Ascending aorta (tissue), 2 donors: ENCODE measurements at regions not wholly inside any gene's neighbourhood (a gene's known extent, or its start where the extent isn't known, plus 50 kb on each side); places are given as distances from the start of the nearest gene placed in this dataset.
A peak's percentile ranks its signal among the peaks of the same experiment; 100 is the strongest.

ENCODE experiments used
- DNase-seq, 2 donors: peaks; one replicate each; pipeline ENCODE4 v3.0.0-alpha.2; 2019; ENCODE audit warnings: low spot score in 2 of 2
- H3K27ac ChIP-seq, 2 donors: fragments of 200-600 bp; sonication (generic); one replicate each; pipeline ENCODE4 v1.5.1; 2016 to 2017; ENCODE audit warnings: mild to moderate bottlenecking in 1 of 2
- H3K27me3 ChIP-seq: fragments of 200-600 bp; sonication (generic); one replicate; pipeline ENCODE4 v1.5.1; 2017
- H3K36me3 ChIP-seq, 2 donors: fragments of 200-600 bp; sonication (generic); one replicate each; pipeline ENCODE4 v1.5.1; 2016
- H3K4me1 ChIP-seq, 2 donors: fragments of 200-600 bp; sonication (generic); one replicate each; pipeline ENCODE4 v1.5.1; 2016 to 2017; ENCODE audit warnings: mild to moderate bottlenecking in 1 of 2
- H3K4me3 ChIP-seq, 2 donors: fragments of 200-600 bp; sonication (generic); one replicate each; pipeline ENCODE4 v1.5.1; 2016 to 2017; ENCODE audit warnings: mild to moderate bottlenecking in 1 of 2
- H3K9me3 ChIP-seq, 2 donors: fragments of 200-600 bp; sonication (generic); one replicate each; pipeline ENCODE4 v1.5.1; 2016
- intact Hi-C: fragments of 100-400 bp; cut with DNase I; formaldehyde crosslinking; loops from one replicate; pipeline ENCODE4 v1.15.1; 2023
- TF ChIP-seq, protein P1 (sequence below), 3 experiments: fragments of 200-600 bp in 2 of 3; fragments of 450-650 bp in 1 of 3; sonication (generic) in 2 of 3; IDR thresholded peaks; one replicate each; pipeline ENCODE4 v1.5.1; 2016 to 2019; ENCODE audit warnings: antibody characterized with exemption in 3 of 3, mild to moderate bottlenecking in 1 of 3, moderate library complexity in 1 of 3

- intact Hi-C loops, result no loop called here
- Histone ChIP-seq H3K9me3 (no peaks in the 10 kb centered on the region), H3K27me3 (no peaks in the 10 kb centered on the region), H3K4me1 (no peaks in the 10 kb centered on the region), H3K36me3 (no peaks in the 10 kb centered on the region), H3K27ac (peak overlapping the region; percentile 54 to 60), H3K4me3 (peak overlapping the region in 1 of 2 donors; percentile 19)
- TF ChIP-seq, protein P1, sequence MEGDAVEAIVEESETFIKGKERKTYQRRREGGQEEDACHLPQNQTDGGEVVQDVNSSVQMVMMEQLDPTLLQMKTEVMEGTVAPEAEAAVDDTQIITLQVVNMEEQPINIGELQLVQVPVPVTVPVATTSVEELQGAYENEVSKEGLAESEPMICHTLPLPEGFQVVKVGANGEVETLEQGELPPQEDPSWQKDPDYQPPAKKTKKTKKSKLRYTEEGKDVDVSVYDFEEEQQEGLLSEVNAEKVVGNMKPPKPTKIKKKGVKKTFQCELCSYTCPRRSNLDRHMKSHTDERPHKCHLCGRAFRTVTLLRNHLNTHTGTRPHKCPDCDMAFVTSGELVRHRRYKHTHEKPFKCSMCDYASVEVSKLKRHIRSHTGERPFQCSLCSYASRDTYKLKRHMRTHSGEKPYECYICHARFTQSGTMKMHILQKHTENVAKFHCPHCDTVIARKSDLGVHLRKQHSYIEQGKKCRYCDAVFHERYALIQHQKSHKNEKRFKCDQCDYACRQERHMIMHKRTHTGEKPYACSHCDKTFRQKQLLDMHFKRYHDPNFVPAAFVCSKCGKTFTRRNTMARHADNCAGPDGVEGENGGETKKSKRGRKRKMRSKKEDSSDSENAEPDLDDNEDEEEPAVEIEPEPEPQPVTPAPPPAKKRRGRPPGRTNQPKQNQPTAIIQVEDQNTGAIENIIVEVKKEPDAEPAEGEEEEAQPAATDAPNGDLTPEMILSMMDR (IDR thresholded peaks at IDR 0.05), result no peak
- DNase-seq, result no peak
These were observed 63.2 kb upstream of the FGFR2 start for GRCh38 chr10:121661451-121661851.

DNA sequence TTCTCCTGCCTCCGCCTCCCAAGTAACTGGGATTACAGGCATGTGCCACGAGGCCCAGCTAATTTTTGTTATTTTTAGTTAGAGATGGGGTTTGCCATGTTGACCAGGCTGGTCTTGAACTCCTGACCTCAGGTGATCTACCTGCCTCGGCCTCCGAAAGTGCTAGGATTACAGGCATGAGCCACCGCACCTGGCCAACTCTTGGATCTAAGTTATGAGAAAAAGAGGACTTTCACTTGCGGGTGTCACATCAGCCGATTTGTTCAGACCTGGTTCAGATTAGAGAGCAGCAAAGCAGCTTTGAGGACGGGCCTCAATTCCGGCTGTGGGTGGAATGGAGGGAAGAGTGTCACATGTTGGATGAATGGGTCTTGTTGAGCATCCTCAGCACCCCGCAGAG, 61.0 kb upstream of the FGFR2 start:
- intact Hi-C loops, result no loop called here
- DNase-seq, result no peak
- TF ChIP-seq, protein P1 (IDR thresholded peaks at IDR 0.05), result no peak

GRCh38 chr10:121658611-121659010, 60.4 kb upstream of the FGFR2 start:
- TF ChIP-seq, protein P1 (IDR thresholded peaks at IDR 0.05), result no peak
- no peak for DNase-seq
- H3K4me3 ChIP-seq, result no peak overlapping the region
- no peaks in the 10 kb centered on the region for H3K4me1 ChIP-seq
- no peaks in the 10 kb centered on the region for H3K36me3 ChIP-seq
- H3K27me3 ChIP-seq, result no peaks in the 10 kb centered on the region
- H3K27ac ChIP-seq, result no peak overlapping the region
- intact Hi-C loops, result no loop called here
- no peaks in the 10 kb centered on the region for H3K9me3 ChIP-seq

More for the DNA sequence above, 61.0 kb upstream of the FGFR2 start:
- no peaks in the 10 kb centered on the region for H3K36me3 ChIP-seq
- H3K27me3 ChIP-seq, result no peaks in the 10 kb centered on the region
- H3K4me1 ChIP-seq, result no peaks in the 10 kb centered on the region
- no peaks in the 10 kb centered on the region for H3K9me3 ChIP-seq
- H3K27ac ChIP-seq, result no peak overlapping the region
- no peak overlapping the region for H3K4me3 ChIP-seq

GRCh38 chr10:121658111-121658510, 59.9 kb upstream of the FGFR2 start:
- H3K27ac ChIP-seq, result no peak overlapping the region
- H3K4me3 ChIP-seq, result no peak overlapping the region
- intact Hi-C loops, result no loop called here
- no peaks in the 10 kb centered on the region for H3K27me3 ChIP-seq
- DNase-seq, result no peak
- no peaks in the 10 kb centered on the region for H3K4me1 ChIP-seq
- no peaks in the 10 kb centered on the region for H3K9me3 ChIP-seq
- TF ChIP-seq, protein P1 (IDR thresholded peaks at IDR 0.05), result no peak
- no peaks in the 10 kb centered on the region for H3K36me3 ChIP-seq

DNA sequence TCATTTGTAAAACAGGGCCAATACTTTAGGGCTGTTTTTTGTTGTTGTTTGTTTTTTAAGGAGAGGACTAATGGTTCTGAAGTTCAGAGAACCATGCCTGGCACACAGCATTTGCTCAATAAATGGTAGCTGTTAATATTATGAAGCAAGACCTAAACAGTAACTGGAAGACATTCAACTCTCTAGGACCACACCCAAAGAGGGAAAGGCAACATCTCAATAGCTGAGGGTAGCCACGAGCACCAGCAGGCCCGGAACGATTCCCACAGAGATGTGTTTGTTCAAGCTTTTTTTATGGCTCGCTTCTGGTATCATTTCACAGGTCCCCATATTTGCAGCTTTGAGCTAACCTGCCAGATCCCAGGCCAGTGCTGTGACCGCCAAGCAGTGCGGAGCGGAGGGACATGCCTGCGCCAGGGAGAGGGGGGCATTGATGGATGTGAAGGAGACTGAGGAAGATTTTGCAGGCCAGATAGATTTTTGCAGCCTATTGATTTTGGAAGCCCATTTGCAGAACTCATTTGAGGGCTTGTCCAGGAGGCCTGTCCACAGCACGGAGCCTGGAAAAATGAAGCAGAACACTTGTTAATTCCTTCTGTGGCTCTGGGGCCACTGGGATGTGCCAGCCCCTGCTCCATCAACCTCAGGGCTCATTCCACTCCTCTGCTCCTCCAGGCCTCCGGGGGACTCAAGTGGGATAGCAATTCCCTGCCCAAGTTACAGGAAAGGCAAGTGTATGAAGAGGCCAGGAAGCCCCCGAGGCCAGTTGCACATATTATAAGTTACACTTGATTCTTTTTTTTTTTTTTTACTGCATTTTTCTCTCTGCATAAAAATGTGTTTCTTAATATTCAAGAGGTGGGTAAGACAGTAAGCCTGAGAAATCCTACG, 57.3 kb upstream of the FGFR2 start:
- intact Hi-C loops, result no loop called here
- TF ChIP-seq, protein P1 (IDR thresholded peaks at IDR 0.05), result no peak
- no peaks in the 10 kb centered on the region for H3K36me3 ChIP-seq
- no peaks in the 10 kb centered on the region for H3K27me3 ChIP-seq
- no peak overlapping the region for H3K27ac ChIP-seq
- H3K4me1 ChIP-seq, result no peaks in the 10 kb centered on the region
- H3K4me3 ChIP-seq, result no peak overlapping the region
- no peak for DNase-seq
- H3K9me3 ChIP-seq, result no peaks in the 10 kb centered on the region
